ENCODE measurements at regions not wholly inside any gene's neighbourhood (a gene's known extent, or its start where the extent isn't known, plus 50 kb on each side); places are given as distances from the start of the nearest gene placed in this dataset.

GRCh38 chr15:81502439-81502838, 128.4 kb upstream of the TMC3 start:
- Histone ChIP-seq H3K4me1 (ENCODE audit: low read length) (no peaks in the 10 kb centered on the region), H3K9me3 (replicated peaks; ENCODE audit: insufficient read depth, low read length) (no peaks in the 10 kb centered on the region), H3K9me2 (replicated peaks; ENCODE audit: insufficient read depth, low read length) (no peaks in the 10 kb centered on the region), H3F3A (ENCODE audit: insufficient read depth, low read length) (no peaks in the 10 kb centered on the region), H3K36me3 (replicated peaks; ENCODE audit: insufficient read depth, low read length) (no peaks in the 10 kb centered on the region), H2AFZ (ENCODE audit: low read length) (no peak overlapping the region), H3K27me3 (replicated peaks; ENCODE audit: insufficient read depth, low read length) (no peaks in the 10 kb centered on the region), H3K79me2 (ENCODE audit: low read length) (no peaks in the 10 kb centered on the region), H3K4me2 (ENCODE audit: low read depth, low read length) (no peak overlapping the region), H3K9ac (ENCODE audit: low read length) (no peak overlapping the region), H3K27ac (ENCODE audit: low read length) (no peak overlapping the region), H3K4me3 (ENCODE audit: low read length) (no peak overlapping the region), H4K20me1 (ENCODE audit: insufficient read depth, low read length) (no peaks in the 10 kb centered on the region)
- TF ChIP-seq EZH2phosphoT487 (IDR thresholded peaks at IDR 0.05; ENCODE audit: low read length) (no peak), EZH2 (optimal IDR thresholded peaks at IDR 0.05; ENCODE audit: low read depth, low read length) (no peak), CTCF (IDR thresholded peaks at IDR 0.05; ENCODE audit: low read length) (no peak)
- no peak for DNase-seq

- no peak for DNase-seq
- H4K20me1 ChIP-seq (ENCODE audit: insufficient read depth, low read length), result no peaks in the 10 kb centered on the region
- no peak for TF ChIP-seq EZH2phosphoT487 (IDR thresholded peaks at IDR 0.05; ENCODE audit: low read length)
- TF ChIP-seq EZH2 (optimal IDR thresholded peaks at IDR 0.05; ENCODE audit: low read depth, low read length), result no peak
- no peak for TF ChIP-seq CTCF (IDR thresholded peaks at IDR 0.05; ENCODE audit: low read length)
- no peaks in the 10 kb centered on the region for H3K9me2 ChIP-seq (replicated peaks; ENCODE audit: insufficient read depth, low read length)
- no peak overlapping the region for H3K4me2 ChIP-seq (ENCODE audit: low read depth, low read length)
- H3K27ac ChIP-seq (ENCODE audit: low read length), result no peak overlapping the region
- H3K79me2 ChIP-seq (ENCODE audit: low read length), result no peaks in the 10 kb centered on the region
- no peak overlapping the region for H3K4me3 ChIP-seq (ENCODE audit: low read length)
- no peak overlapping the region for H2AFZ ChIP-seq (ENCODE audit: low read length)
- H3K9me3 ChIP-seq (replicated peaks; ENCODE audit: insufficient read depth, low read length), result no peaks in the 10 kb centered on the region
- no peaks in the 10 kb centered on the region for H3K36me3 ChIP-seq (replicated peaks; ENCODE audit: insufficient read depth, low read length)
- no peaks in the 10 kb centered on the region for H3F3A ChIP-seq (ENCODE audit: insufficient read depth, low read length)
- H3K4me1 ChIP-seq (ENCODE audit: low read length), result no peaks in the 10 kb centered on the region
- no peak overlapping the region for H3K9ac ChIP-seq (ENCODE audit: low read length)
- H3K27me3 ChIP-seq (replicated peaks; ENCODE audit: insufficient read depth, low read length), result no peaks in the 10 kb centered on the region
Observed at GRCh38 chr15:81500081-81500480, 126.1 kb upstream of the TMC3 start.

- Histone ChIP-seq H3K4me1 (ENCODE audit: low read length) (no peaks in the 10 kb centered on the region), H3K9me2 (replicated peaks; ENCODE audit: insufficient read depth, low read length) (no peaks in the 10 kb centered on the region), H3K27me3 (replicated peaks; ENCODE audit: insufficient read depth, low read length) (no peaks in the 10 kb centered on the region), H3K9ac (ENCODE audit: low read length) (no peak overlapping the region), H3K27ac (ENCODE audit: low read length) (no peak overlapping the region), H3K9me3 (replicated peaks; ENCODE audit: insufficient read depth, low read length) (no peaks in the 10 kb centered on the region), H3K79me2 (ENCODE audit: low read length) (no peaks in the 10 kb centered on the region), H2AFZ (ENCODE audit: low read length) (no peak overlapping the region), H3K36me3 (replicated peaks; ENCODE audit: insufficient read depth, low read length) (no peaks in the 10 kb centered on the region), H4K20me1 (ENCODE audit: insufficient read depth, low read length) (no peaks in the 10 kb centered on the region), H3F3A (ENCODE audit: insufficient read depth, low read length) (no peaks in the 10 kb centered on the region), H3K4me2 (ENCODE audit: low read depth, low read length) (no peak overlapping the region), H3K4me3 (ENCODE audit: low read length) (no peak overlapping the region)
- DNase-seq, result no peak
- TF ChIP-seq CTCF (IDR thresholded peaks at IDR 0.05; ENCODE audit: low read length), result no peak
- TF ChIP-seq EZH2 (optimal IDR thresholded peaks at IDR 0.05; ENCODE audit: low read depth, low read length), result no peak
- no peak for TF ChIP-seq EZH2phosphoT487 (IDR thresholded peaks at IDR 0.05; ENCODE audit: low read length)
Observed at GRCh38 chr15:81498294-81498693, 124.3 kb upstream of the TMC3 start.

Measured in MM.1S (cell line).